ENCODE measurements at regions not wholly inside any gene's neighbourhood (a gene's known extent, or its start where the extent isn't known, plus 50 kb on each side); places are given as distances from the start of the nearest gene placed in this dataset.

GRCh38 chr7:401495-401894 lies 111.5 kb downstream of the FOXL3 start:
- DNase-seq (ENCODE audit: low spot score) = no peak
- in situ Hi-C loops (cut with MboI; ENCODE audit: low sequenced_read_pairs, unreplicated experiment) = no loop called here

GRCh38 chr7:404812-405488 lies 114.7 kb downstream of the PDGFA start:
- no peak for DNase-seq (ENCODE audit: low spot score)
- TF ChIP-seq CTCF (IDR thresholded peaks at IDR 0.05; ENCODE audit: borderline replicate concordance, control extremely low read depth, extremely low read depth, insufficient read depth, missing control alignments) = no peak
- in situ Hi-C loops (cut with MboI; ENCODE audit: low sequenced_read_pairs, unreplicated experiment) = no loop called here

More at GRCh38 chr7:401495-401894, 111.5 kb downstream of the FOXL3 start:
- no peak for TF ChIP-seq CTCF (IDR thresholded peaks at IDR 0.05; ENCODE audit: borderline replicate concordance, control extremely low read depth, extremely low read depth, insufficient read depth, missing control alignments)

GRCh38 chr7:405489-406211 lies 114.0 kb downstream of the PDGFA start:
- DNase-seq (ENCODE audit: low spot score) = no peak
- in situ Hi-C loops (cut with MboI; ENCODE audit: low sequenced_read_pairs, unreplicated experiment) = no loop called here
- no peak for TF ChIP-seq CTCF (IDR thresholded peaks at IDR 0.05; ENCODE audit: borderline replicate concordance, control extremely low read depth, extremely low read depth, insufficient read depth, missing control alignments)

GRCh38 chr7:407721-408539 lies 111.7 kb downstream of the PDGFA start:
- TF ChIP-seq CTCF (IDR thresholded peaks at IDR 0.05; ENCODE audit: borderline replicate concordance, control extremely low read depth, extremely low read depth, insufficient read depth, missing control alignments) = no peak
- DNase-seq (ENCODE audit: low spot score) = no peak
- in situ Hi-C loops (cut with MboI; ENCODE audit: low sequenced_read_pairs, unreplicated experiment) = no loop called here

- in situ Hi-C loops (cut with MboI; ENCODE audit: low sequenced_read_pairs, unreplicated experiment) = no loop called here
- DNase-seq (ENCODE audit: low spot score) = no peak
- TF ChIP-seq CTCF (IDR thresholded peaks at IDR 0.05; ENCODE audit: borderline replicate concordance, control extremely low read depth, extremely low read depth, insufficient read depth, missing control alignments) = no peak
Observed at GRCh38 chr7:408751-409311, 110.8 kb downstream of the PDGFA start.

All from GM13976 (cell line).